AG09309 (cell line): ENCODE measurements at regions not wholly inside any gene's neighbourhood (a gene's known extent, or its start where the extent isn't known, plus 50 kb on each side); places are given as distances from the start of the nearest gene placed in this dataset.

Experiments used
- DNase-seq: peaks from one replicate; pipeline ENCODE4 v3.0.0-alpha.2; 2010; ENCODE audit warnings: low read depth
- H3K4me3 ChIP-seq: 2 replicates; pipeline ENCODE4 v1.5.1; 2011; ENCODE audit warnings: mild to moderate bottlenecking, low read depth, low read length, moderate library complexity; ENCODE audit not compliant: control insufficient read depth
- CTCF ChIP-seq: IDR thresholded peaks from 2 replicates; pipeline ENCODE4 v1.5.1; 2011; ENCODE audit warnings: mild to moderate bottlenecking, low read depth, low read length, inconsistent platforms; ENCODE audit not compliant: insufficient read depth, control insufficient read depth; ENCODE audit errors: missing control alignments

GRCh38 chr10:84029840-84030239, 109.5 kb upstream of the GHITM start:
- TF ChIP-seq CTCF: no peak
- H3K4me3 ChIP-seq: no peak overlapping the region
- DNase-seq: no peak

- no peak for DNase-seq
- no peak overlapping the region for H3K4me3 ChIP-seq
- TF ChIP-seq CTCF: no peak
Observed at GRCh38 chr10:84038035-84038434, 101.3 kb upstream of the GHITM start.

GRCh38 chr10:84039957-84040356, 99.4 kb upstream of the GHITM start:
- no peak overlapping the region for H3K4me3 ChIP-seq
- no peak for DNase-seq
- TF ChIP-seq CTCF: no peak

DNA sequence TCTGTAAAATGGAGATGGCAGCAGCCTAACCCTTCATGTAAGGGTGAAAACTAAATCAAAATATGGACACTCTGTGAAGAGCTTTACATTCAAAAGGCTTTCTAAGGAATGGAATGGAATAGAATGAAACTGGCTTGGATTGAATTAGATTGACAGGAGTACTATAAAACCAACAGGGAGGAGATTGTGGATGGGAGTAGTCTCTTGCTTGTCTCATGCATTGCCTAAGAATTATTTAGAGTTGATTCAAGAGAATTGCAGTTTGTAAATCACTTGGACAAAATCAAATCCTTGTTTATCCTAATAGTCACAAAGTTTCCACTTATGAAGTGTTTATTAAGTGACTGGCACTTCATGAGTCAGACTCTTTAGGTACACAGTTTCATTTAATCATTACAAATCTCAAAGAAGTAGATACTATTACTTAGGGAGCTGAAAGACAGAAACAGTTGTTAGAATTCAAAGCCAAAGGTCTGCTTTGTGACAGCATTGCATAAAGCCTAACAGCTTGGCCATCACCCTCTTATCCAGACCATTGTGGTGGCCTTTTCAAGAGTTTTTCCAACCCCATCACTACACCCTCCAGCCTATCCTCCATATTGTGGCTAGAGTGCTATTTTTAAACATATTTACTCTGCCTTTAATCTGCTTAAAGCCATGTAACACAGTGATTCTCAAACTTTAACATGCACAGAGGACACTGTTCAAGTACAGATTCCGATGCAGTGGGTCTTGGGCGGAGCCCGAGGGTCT, 91.9 kb upstream of the GHITM start:
- no peak for DNase-seq
- no peak for TF ChIP-seq CTCF

DNA sequence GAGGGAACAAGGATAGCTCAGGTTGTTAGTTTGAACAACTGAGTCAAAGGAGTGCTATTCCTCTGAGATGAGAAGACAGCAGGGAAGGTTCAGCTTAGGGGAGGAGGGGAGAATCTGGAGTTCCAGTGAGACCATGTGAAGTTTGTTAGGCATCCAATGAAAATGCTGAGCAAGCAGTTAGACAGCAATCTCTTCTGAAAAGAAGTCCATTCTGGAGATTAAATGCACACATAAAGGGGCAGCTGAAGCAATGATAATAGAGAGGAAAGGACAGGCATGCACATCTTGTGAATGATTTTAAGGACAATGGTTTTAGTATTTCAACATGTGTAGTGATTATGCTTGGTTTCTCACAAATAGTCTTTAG, 89.7 kb upstream of the GHITM start:
- no peak for TF ChIP-seq CTCF
- H3K4me3 ChIP-seq: no peak overlapping the region
- no peak for DNase-seq

More for the DNA sequence above, 91.9 kb upstream of the GHITM start:
- H3K4me3 ChIP-seq: no peak overlapping the region

- TF ChIP-seq CTCF: no peak
- no peak for DNase-seq
- no peak overlapping the region for H3K4me3 ChIP-seq
Observed at GRCh38 chr10:84053626-84054025, 85.7 kb upstream of the GHITM start.
